ENCODE measurements at regions not wholly inside any gene's neighbourhood (a gene's known extent, or its start where the extent isn't known, plus 50 kb on each side); places are given as distances from the start of the nearest gene placed in this dataset.

DNA sequence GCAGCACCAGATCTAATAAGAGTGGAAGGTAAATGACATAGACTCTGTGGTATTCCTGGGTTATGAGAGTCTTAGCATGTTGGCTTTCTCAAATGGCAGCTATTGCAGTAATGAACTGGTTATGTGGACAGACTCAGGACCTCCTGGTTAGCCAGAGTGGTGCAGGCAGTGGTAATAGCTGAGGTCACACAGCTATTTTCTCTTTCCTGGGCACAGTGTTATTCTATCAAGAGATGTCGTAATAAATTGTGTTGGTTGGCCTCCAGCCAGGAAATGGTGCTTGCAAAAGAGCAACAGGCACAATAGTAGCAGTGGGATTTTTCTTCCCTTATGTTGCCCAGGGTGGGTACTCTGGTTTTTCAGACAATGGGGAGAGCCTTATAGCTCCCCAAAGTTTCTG, 279.2 kb upstream of the FGF16 start:
- TF ChIP-seq, protein P1, sequence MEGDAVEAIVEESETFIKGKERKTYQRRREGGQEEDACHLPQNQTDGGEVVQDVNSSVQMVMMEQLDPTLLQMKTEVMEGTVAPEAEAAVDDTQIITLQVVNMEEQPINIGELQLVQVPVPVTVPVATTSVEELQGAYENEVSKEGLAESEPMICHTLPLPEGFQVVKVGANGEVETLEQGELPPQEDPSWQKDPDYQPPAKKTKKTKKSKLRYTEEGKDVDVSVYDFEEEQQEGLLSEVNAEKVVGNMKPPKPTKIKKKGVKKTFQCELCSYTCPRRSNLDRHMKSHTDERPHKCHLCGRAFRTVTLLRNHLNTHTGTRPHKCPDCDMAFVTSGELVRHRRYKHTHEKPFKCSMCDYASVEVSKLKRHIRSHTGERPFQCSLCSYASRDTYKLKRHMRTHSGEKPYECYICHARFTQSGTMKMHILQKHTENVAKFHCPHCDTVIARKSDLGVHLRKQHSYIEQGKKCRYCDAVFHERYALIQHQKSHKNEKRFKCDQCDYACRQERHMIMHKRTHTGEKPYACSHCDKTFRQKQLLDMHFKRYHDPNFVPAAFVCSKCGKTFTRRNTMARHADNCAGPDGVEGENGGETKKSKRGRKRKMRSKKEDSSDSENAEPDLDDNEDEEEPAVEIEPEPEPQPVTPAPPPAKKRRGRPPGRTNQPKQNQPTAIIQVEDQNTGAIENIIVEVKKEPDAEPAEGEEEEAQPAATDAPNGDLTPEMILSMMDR (IDR thresholded peaks at IDR 0.05; ENCODE audit: poor library complexity, severe bottlenecking), result no peak
- TF ChIP-seq EP300 (conservative IDR thresholded peaks at IDR 0.05; ENCODE audit: poor library complexity, severe bottlenecking) (no peak), POLR2AphosphoS5 (IDR thresholded peaks at IDR 0.05) (no peak), EZH2 (IDR thresholded peaks at IDR 0.05; ENCODE audit: borderline replicate concordance, insufficient read depth, low read length, poor library complexity, severe bottlenecking) (no peak), RAD21 (conservative IDR thresholded peaks at IDR 0.05) (no peak), SMC3 (conservative IDR thresholded peaks at IDR 0.05; ENCODE audit: poor library complexity) (no peak)

Measured in neural cell (in vitro differentiated cells).